GM12891 (cell line): ENCODE measurements at regions not wholly inside any gene's neighbourhood (a gene's known extent, or its start where the extent isn't known, plus 50 kb on each side); places are given as distances from the start of the nearest gene placed in this dataset.

Experiments
- PAX5 ChIP-seq: IDR thresholded peaks from 2 replicates; pipeline ENCODE4 v1.6.1; 2011; ENCODE audit warnings: low read length, moderate library complexity, mild to moderate bottlenecking; ENCODE audit not compliant: insufficient read depth, severe bottlenecking
- POLR2A ChIP-seq: IDR thresholded peaks from 2 replicates; pipeline ENCODE4 v1.6.1; 2011; ENCODE audit warnings: low read depth, low read length, control low read depth
- POLR2AphosphoS5 ChIP-seq: IDR thresholded peaks from 2 replicates; pipeline ENCODE4 v1.6.1; 2011; ENCODE audit warnings: low read depth, low read length, control low read depth
- POU2F2 ChIP-seq: IDR thresholded peaks from 2 replicates; pipeline ENCODE4 v1.6.1; 2011; ENCODE audit warnings: low read depth, mild to moderate bottlenecking, control low read depth, low read length, moderate library complexity
- SPI1 ChIP-seq: IDR thresholded peaks from 2 replicates; pipeline ENCODE4 v1.6.1; 2011; ENCODE audit warnings: low read depth, low read length, control low read depth
- TAF1 ChIP-seq: IDR thresholded peaks from 2 replicates; pipeline ENCODE4 v1.6.1; 2011; ENCODE audit warnings: low read depth, low read length, control low read depth

DNA sequence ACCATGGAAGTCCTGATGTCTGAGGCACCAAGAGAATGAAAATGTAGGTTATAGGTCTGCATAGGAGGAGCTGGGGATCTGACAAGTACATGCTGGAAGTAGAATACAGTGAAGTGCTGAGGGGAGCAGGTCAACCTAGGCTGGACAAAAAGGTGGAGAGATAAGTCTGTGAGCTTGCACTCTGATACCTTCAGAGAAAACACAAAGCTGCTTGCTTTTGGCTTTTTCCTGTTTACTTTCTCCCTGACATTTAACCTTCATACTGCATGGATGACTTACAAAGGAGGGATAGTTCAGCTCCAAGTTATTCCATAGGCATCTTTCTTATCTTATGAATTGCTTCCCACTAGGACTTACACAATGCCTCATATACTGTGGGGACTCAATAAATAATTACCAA lies 256.7 kb upstream of the NREP start:
- no peak for TF ChIP-seq POLR2A
- no peak for TF ChIP-seq PAX5
- TF ChIP-seq POLR2AphosphoS5, result no peak
- no peak for TF ChIP-seq TAF1
- no peak for TF ChIP-seq SPI1
- no peak for TF ChIP-seq POU2F2
